ENCODE measurements at regions not wholly inside any gene's neighbourhood (a gene's known extent, or its start where the extent isn't known, plus 50 kb on each side); places are given as distances from the start of the nearest gene placed in this dataset.

DNA sequence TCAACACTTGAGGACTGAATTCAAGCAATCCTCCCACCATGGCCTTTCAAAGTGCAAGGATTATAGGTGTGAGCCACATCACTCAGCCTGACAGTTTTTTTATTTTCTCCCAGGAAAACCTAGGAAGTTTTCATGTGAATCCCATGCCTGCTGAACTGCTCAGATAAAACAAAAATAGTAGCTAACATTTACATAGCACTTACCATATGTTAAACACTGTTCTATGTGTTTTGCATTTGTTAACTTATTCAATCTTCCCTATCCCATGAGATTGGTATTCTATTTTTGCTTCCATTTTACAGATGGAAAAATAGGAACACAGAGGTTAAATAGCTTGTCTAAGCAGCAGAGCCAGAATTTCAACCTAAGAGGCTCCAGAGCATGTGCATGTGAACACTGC lies 157.4 kb upstream of the KCTD1 start:
- DNase-seq (ENCODE audit: low read depth in 4 of 4, low spot score in 3 of 4): no peak

DNA sequence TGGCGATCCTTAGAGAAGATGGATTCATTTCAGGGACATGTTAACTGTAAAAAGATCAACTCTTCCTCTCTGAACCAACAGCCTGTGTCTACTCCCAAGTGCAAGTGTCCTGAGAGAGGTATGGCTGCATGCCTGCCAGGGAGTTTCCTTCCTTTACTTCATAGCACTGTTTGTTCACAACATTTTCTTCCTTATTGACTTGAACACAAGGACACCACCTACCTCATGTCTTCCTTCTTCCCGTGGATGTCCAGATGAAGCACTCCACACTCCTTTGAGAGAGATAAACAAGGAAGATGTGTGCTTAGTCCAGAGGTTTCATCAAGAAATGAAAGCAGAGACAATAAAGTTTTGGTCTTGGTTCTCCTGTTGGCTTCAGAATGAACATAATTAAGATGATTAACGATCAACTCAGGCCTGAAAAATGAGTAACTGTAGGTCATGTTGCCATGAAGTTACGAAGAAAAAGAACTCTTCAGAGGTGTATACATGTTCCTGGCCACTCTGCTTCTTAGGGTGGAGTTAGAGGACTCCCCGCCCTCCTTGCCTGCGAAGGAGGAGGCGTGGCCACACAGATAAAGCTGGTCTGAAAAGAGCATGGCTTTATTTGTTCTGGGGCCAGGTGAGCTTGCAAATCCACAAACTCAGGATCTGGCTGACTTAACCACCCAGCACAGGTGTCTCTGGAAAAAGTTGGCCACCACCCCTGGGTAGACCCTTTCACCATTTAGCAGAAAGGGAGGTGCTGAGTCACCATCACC lies 155.0 kb upstream of the KCTD1 start:
- DNase-seq (ENCODE audit: low read depth in 4 of 4, low spot score in 3 of 4): no peak

DNA sequence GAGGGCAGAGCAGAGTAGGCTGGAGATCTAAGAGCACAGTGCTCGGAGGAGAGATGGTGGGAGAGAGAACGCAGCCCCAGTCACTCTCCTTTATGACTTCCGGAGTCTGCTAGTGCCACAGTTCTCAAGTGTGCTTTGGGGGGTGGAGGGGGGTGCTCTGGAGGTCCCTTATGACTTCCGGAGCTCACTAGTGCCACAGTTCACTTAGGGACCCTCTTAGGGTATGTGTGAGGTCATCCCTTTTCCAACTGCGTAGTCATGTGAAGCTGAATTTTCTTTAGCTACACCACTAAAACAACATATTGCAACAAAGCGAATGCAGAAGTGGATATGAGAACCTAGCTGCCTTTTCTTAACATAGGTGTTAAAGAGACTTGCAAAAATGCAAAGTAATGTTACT lies 153.7 kb upstream of the KCTD1 start:
- no peak for DNase-seq (ENCODE audit: low read depth in 4 of 4, low spot score in 3 of 4)

DNA sequence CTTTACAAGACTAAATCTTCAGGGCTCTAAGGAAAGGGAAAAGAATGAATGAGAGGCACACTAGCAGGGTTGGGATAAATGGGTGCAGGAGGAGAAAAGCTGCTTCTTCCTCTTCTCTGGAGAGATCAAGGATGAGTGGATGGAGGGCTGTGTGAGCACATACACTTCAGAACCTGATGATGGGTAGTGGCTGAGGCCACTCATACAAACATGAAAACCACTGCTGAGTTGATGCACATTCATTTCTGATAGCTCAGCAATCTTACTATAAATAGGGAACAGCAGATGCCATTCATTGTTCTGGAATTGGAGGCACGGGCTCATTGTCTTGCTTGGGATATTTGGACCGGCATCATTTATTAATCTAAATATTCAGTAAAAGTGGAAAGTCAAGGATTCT lies 152.4 kb upstream of the KCTD1 start:
- no peak for DNase-seq (ENCODE audit: low read depth in 4 of 4, low spot score in 3 of 4)

DNA sequence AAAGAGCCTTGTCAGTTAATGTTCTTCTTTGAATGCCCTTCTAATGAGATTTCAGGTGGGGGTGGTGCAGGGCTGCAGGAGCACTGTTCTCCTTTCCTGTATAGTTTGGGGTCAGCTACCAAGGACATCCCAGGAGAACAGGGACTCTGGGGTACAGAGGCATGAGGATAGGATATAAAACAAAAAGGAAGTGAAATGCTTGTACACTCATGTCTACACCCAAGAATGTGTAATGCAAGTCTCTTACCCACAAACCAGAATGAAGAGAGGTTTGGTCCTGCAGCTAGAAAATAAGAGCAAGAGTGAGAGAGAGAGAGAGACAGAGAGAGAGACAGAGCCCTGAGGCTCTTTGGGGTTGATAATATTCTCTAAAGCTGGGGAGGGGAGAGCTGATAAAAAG lies 151.8 kb upstream of the KCTD1 start:
- no peak for DNase-seq (ENCODE audit: low read depth in 4 of 4, low spot score in 3 of 4)

DNA sequence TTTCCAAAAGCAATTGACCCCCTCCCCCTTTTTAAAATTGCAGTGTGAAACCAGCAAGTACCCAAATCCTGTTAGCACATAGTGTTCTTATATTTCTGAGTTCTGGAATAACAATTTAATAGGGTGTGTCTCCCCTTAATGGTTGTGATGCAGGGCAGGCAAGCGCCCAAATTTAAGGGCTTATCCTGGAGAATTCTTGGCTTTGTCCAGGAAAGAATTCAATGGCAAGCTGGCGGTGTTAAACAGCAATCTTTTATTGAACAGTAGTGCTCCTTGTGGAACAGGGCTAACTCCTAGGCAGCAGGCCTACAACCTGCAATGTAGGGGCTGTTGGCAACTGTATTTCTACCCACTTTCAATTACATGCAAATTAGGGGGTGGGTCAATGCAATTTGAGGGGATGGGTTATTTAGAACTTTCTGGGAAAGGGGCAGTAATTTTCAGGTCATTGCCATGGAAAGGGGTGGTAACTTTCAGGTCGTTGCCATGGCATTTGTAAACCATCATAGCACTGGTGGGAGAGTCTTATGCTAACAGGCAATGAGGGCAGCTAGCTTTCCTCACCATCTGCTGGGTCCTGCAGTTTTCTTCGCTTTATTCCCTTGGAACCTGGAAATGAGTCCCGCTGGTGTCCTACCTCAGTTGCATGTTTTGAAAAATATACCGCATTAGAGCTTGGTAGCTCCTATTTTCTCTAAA lies 149.0 kb upstream of the KCTD1 start:
- no peak for DNase-seq (ENCODE audit: low read depth in 4 of 4, low spot score in 3 of 4)

DNA sequence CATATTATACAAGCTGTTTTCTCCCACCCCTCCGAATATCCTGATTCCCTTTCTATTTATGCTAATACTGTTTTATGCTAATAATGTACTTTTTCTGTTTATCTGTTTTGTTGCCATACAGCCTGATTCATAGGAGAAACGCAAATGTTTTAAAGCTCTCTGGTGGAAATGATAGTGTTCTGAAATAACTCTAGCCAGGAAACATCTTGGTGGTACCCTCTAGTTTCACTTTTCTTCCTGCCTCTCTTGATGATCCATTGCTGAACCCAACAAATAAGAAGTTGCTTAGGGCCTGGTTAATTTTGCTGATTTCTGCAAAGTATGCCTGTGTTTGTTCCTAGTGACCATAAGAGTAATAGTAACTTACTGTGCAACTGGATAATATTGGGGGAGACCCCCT lies 148.4 kb upstream of the KCTD1 start:
- DNase-seq (ENCODE audit: low read depth in 4 of 4, low spot score in 3 of 4): no peak

DNA sequence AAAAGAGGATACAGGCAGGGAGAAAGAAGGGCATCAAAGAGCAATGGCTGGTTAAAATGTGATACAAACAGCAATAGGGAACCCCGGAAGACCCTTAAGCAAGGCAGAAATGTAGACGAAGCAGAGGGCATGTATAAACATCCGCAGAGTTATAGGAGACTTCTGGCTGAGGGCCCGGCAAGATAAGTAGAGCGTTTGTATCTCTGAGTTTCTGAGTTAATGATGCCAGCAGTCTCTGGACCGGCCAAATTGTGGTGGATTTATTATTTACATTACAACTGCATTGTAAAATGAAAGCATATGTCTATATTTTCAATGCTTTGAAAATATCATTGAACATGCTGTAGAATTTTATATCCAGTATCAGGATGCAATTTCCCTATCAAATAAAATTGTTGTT lies 148.0 kb upstream of the KCTD1 start:
- no peak for DNase-seq (ENCODE audit: low read depth in 4 of 4, low spot score in 3 of 4)

DNA sequence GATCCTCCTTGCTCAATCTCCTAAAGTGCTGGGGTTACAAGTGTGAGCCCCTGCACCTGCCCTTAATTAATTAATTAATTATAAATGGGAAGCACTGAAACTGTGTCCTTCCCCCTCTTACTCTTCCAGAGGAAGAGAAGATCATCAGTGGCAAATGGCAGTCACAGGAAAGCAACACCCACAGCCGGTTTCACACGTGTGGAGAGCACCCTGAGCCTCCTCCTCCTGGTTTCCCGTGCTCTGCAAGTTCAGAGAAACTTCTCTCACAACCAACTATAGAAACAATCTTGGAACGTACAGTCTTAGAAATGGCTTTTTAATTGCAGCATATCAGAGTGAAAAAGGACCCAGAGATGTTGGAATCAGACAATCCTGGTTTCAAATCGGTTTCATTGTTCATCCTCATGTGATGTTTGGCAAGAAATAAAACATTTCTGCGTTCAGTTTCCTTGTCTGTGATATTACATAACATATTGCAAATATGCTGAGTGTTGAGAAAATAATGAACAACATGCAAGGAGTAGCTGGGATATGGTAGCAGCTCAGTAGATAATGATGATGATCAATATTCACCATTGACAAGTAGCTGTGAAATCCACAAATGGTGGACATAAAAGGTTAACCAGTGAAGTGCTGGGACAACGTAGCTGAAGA lies 141.0 kb upstream of the KCTD1 start:
- no peak for DNase-seq (ENCODE audit: low read depth in 4 of 4, low spot score in 3 of 4)

DNA sequence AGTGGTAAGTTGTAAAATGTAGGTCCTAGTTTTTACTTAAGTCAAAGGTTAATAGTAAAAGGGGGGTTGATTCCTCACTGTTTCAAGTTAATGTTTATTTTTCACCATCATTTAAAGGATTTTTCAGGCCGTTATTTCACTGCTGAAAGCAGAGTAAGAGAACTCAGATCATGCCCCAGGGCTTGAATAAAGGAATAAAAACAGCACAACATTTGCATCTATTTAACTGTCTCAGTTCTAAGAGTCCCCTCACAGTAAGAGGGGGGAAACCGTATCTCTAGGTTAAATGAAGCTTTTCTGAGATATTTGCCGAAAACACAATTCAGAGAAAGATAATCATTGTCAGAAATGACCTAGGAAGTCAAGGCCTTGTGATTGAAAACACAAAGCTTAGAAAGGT lies 138.2 kb upstream of the KCTD1 start:
- no peak for DNase-seq (ENCODE audit: low read depth in 4 of 4, low spot score in 3 of 4)

DNA sequence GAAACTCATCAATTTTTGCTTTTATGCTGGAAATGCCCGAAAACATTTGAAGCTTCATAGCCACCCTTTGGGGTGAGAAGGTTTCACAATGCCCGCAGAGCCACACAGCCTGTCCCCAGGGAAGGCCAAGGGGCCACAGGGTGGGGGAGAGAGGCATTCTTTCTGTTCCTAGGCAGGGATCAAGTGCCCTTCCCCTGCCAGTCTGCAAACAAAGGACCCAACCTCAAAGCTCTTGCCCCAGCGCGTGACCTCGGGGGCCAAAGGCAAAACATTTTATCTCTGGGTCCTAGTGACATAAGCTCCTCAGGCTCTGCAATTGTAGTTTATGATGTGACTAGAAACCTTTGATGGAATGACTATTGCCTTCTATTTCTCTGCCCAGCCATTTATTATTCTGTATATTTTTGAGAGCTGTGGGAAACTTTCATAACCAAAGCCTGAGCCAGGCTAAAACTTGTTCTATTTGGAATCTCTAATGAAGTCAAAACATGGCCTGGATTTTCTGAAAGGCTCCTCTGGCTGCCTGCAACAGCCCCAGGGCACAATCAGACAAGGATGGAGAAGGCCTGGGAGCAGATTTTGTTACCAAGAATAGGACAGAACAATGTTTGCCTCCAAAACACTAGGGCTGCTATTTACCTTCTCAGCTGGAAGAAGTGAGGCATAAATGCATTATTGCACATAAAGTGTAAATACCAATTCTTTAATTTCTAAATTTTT lies 137.2 kb upstream of the KCTD1 start:
- no peak for DNase-seq (ENCODE audit: low read depth in 4 of 4, low spot score in 3 of 4)

DNA sequence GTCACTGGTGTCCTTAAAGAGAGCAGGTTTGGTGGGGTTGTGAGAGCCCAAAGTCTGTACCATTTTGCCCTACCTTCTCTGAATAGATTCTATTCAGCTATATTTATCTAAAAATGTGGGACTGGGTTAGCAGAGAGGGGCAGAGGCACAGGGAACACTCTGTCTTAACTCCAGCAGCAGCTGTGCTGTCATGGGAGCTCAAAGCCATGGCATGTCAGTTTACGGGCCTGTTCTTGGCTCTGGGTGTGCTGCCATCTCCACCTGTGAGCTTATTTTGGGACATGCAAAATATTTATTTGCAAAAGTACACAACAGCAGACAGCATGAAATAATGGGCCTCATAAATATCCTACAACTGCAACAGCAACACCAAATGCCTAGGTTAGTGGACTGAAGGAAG lies 129.6 kb upstream of the KCTD1 start:
- DNase-seq (ENCODE audit: low read depth in 4 of 4, low spot score in 3 of 4): no peak

DNA sequence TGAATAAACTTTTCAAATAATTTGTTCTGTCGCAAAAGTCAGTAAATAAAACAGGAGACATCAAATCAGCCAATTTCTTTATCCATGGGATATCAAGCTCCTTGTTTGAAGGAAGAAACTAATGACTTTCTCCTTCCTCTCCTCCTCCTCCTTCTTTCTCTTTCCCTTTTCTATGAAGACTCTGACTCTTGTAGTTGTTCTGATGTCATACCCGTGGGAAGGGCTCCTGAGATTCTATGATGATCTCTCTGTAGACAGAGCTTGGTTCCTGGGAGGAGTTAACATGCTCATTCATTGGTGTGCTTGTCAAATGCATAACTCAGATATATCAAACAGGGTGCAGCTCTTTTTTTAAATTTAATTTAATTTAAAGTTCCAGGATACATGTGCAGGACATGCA lies 118.7 kb upstream of the KCTD1 start:
- DNase-seq (ENCODE audit: low read depth in 4 of 4, low spot score in 3 of 4): no peak

DNA sequence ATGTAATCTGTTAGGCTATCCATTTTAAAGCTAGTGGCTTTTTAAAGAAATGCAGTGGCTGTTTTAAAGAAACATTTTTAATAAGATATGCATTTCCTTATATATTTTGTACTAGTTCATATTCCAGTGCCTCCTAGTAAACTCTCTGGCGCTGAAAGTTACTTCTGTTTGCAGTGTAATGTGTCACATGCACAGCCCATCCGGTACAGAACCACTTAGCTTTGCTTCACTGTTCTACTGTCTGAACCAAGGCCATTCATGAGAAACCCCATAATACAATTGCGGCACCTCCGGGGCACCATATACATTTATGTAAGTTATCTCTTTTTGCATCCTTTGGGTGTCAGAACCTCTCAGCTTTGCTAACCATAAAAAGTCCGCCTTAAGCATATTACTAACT lies 114.6 kb upstream of the KCTD1 start:
- no peak for DNase-seq (ENCODE audit: low read depth in 4 of 4, low spot score in 3 of 4)

DNA sequence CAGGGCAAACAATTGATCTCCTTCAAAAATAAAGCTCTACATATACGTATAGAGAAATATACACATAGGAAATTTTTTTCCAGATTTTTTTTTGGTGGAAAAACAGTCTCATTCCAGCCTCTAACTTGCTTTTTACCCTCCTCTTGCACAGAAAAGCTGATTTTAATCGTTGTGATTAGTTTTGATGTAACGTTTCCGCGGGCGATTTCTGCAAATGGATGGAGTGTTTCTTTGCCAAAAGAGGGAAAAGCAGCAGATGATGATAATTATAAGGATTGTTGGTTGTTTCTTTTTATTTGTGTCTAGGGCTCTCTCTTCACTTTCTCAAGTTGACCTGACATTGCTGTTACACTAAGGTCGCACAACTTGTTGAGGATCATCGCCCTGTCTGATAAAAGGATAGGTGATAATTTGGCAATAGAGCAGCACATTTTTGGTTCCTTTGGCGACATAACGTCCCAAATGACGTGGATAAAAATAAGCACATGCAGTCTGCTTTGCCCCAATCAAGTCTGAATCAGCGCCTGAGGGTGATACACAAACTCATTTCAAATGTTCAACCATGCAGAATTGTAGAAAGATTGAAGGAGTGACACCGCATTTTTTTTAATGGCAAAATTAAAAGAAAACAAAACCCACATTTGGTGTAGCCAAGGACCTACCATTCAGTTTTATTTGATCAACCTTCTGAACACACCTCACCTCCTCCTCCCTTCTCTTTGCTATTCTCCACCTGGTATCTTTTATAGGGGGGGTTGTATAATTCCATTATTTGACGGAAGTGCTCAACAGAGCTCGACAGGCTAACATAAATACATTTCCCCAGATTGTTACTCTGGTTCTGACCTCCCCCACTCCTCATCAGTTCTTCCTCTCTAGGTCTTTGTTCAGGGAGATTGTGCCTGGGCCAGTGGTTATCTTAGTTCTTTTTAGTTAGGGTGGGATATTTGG lies 109.6 kb upstream of the KCTD1 start:
- no peak for DNase-seq (ENCODE audit: low read depth in 4 of 4, low spot score in 3 of 4)

DNA sequence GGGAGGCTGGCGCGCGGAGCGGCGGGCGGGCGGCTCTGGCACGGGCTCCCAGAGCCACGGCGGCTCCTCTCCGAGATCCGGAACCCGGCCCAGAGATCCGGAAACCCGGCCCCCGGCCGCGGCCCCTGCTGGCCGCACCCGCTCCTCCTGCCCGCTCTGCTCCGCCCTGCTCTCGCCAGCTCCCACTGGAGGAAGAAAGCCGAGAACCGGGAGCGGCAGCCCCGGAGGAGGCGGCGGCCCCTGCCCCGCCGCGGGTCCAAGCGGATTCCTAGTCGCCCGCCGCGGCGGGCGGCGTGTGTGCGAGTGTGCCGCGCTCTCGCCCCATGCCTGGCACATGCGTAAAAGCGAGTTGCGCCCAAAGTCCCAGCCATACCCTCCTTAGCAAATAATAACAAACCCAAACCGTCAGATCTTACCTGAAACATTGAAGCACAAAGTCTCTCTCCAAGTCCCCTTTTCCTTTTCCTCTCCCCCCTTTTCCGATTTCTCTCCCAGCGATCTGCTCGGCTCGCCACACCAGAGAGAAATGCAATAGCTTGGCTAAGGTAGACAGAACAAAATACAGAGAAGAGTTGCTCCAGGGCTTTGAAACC lies 108.7 kb upstream of the KCTD1 start:
- peak in 3 of 4 donors; percentile 45 to 71 (median 61) for DNase-seq (ENCODE audit: low read depth in 4 of 4, low spot score in 3 of 4)

DNA sequence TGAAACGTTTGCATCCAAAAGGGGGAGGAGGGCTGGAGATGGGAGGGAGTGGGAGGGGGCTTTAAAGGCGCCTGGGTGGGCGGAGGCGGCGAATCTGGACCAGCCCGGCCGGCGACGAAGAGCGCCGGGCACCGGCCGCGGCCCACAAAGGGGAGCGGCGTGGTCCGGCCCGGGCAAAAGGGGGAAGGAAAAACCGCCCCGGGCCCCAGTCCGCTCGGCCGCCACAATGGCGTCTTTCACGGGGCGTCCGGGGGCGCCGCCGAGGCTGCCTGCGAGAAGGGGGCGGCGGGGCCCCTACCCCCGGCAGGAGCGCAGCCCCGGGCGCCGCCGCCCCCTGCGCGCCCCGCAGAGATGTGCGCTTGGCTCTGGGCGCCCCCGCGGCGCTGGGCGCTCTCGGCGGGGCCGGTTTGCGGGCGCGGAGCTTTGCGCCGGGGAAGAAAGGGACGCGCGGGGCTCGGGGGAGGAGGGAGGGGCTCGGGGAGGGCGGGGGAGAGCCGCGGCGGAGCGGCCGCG lies 108.1 kb upstream of the KCTD1 start:
- DNase-seq (ENCODE audit: low read depth in 4 of 4, low spot score in 3 of 4): no peak

DNA sequence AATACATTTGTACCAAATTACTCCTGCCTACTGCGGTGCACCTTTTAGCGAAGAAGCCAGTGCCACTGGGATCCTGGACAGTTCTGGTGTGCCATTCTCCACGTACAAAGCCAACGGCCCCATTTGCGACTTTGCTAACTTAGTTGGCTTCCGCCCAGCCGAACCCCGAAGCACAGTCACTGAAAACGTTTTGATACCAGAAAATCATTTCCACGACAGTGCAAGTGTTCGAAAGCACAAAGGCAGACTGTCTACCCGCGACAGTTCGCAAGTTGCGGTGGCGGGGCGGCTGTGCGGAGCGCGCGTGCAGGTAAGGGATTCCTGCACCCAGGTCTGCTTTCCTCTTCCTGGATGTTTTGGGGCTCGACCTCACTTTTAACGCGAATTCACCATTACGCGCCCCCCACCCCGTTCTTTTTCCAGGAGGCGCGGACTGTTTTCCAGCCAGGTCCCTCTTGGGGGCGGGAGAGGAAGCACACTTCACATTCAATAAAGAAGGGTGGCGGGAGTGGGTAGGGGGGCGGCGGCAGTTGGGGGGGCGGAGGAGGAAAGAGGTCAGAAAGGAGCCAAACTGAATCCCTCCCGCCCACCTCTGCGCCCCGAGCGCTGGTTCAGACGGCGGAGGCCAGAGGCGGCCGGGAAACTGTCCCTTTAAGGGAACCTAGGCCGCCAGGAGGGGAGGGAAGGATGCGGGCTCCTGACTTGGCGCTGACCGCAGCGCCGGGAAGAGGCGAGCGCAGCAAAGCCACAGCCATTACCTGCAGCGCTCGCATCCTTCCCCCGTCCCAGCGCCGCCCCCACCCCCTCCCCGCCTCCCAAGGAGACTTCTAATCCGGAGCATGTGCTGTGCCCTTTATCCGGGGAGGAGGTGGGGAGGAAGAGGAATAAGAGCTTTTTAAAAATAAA lies 107.4 kb upstream of the KCTD1 start:
- DNase-seq (ENCODE audit: low read depth in 4 of 4, low spot score in 3 of 4): peak in 3 of 4 donors; percentile 53 to 58 (median 56)
